ENCODE measurements at regions not wholly inside any gene's neighbourhood (a gene's known extent, or its start where the extent isn't known, plus 50 kb on each side); places are given as distances from the start of the nearest gene placed in this dataset.

DNA sequence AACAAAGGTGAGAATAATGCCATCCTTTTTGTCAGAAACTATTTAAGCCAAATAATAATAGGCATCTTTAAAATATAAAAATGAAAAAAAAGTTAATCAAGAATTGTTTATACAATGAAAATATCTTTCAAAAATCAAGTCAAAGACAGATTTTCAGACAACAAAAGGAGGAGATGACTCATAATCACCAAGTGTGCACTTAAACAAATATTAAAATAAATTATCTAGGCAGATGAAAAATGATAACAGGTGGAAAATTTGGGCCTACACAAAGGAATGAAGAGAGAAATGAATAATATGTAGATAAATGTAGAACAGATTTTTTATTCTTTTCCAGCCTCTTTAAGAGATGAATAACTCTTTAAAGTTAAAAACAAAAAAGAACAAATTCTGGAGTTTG is 250.0 kb upstream of the PLEKHG7 start:
- Histone ChIP-seq H3K4me2 (ENCODE audit: low read length) (no peak overlapping the region), H4K20me1 (ENCODE audit: low read length) (no peaks in the 10 kb centered on the region), H3K36me3 (ENCODE audit: low read depth, low read length) (no peaks in the 10 kb centered on the region), H3K79me2 (ENCODE audit: low read length) (no peaks in the 10 kb centered on the region), H3K9me2 (replicated peaks; ENCODE audit: low read length) (no peaks in the 10 kb centered on the region), H3K9me3 (ENCODE audit: low read length) (no peaks in the 10 kb centered on the region), H3K4me1 (ENCODE audit: insufficient read depth, low read length) (peaks cover 3% of the 10 kb centered on the region; the same call in 1 of the 2 replicates), H2AFZ (ENCODE audit: low read length) (no peak overlapping the region), H3K27me3 (ENCODE audit: low read length) (no peaks in the 10 kb centered on the region), H3K27ac (ENCODE audit: low read length) (no peak overlapping the region), H3F3A (ENCODE audit: low read length, unreplicated experiment) (no peaks in the 10 kb centered on the region), H3K4me3 (ENCODE audit: low read length) (no peak overlapping the region), H3K9ac (ENCODE audit: low read length) (no peak overlapping the region)
- intact Hi-C loops (cut with micrococcal nuclease) = no loop called here
- TF ChIP-seq EZH2 (IDR thresholded peaks at IDR 0.05; ENCODE audit: low read length, unreplicated experiment) (no peak), EZH2phosphoT487 (IDR thresholded peaks at IDR 0.05; ENCODE audit: borderline replicate concordance, low read length) (no peak)
- TF ChIP-seq, protein P1, sequence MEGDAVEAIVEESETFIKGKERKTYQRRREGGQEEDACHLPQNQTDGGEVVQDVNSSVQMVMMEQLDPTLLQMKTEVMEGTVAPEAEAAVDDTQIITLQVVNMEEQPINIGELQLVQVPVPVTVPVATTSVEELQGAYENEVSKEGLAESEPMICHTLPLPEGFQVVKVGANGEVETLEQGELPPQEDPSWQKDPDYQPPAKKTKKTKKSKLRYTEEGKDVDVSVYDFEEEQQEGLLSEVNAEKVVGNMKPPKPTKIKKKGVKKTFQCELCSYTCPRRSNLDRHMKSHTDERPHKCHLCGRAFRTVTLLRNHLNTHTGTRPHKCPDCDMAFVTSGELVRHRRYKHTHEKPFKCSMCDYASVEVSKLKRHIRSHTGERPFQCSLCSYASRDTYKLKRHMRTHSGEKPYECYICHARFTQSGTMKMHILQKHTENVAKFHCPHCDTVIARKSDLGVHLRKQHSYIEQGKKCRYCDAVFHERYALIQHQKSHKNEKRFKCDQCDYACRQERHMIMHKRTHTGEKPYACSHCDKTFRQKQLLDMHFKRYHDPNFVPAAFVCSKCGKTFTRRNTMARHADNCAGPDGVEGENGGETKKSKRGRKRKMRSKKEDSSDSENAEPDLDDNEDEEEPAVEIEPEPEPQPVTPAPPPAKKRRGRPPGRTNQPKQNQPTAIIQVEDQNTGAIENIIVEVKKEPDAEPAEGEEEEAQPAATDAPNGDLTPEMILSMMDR (conservative IDR thresholded peaks at IDR 0.05; ENCODE audit: low read depth, low read length) = no peak
- POLR2A ChIA-PET (ENCODE audit: unreplicated experiment) = no interaction called here
- ATAC-seq (no peak), DNase-seq (no peak)
- no TSS peak for BruUV-seq (replicated peaks)
- CTCF ChIA-PET = no interaction called here

DNA sequence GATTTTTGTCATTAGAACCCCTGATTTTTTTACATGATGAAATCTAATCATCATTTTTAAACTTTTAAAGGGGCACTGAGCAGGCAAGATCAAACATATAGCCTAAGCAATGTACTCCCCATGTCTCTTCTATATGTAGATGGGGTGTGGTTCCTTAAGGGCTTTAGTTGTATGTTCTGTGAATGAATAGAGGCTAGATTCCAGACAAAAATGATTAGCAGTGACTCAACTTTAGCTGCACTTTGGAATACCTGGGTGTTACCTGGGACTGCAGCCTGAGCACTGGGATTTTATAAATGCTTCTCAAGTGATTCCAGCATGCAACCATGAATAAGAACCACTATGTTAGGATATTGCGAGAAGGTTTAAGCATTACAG is 256.7 kb upstream of the PLEKHG7 start:
- Histone ChIP-seq H3K27ac (ENCODE audit: low read length) (no peak overlapping the region), H3K9me2 (replicated peaks; ENCODE audit: low read length) (no peaks in the 10 kb centered on the region), H3K9ac (ENCODE audit: low read length) (no peak overlapping the region), H3F3A (ENCODE audit: low read length, unreplicated experiment) (no peaks in the 10 kb centered on the region), H3K4me3 (ENCODE audit: low read length) (no peak overlapping the region), H3K4me1 (ENCODE audit: insufficient read depth, low read length) (no peaks in the 10 kb centered on the region), H2AFZ (ENCODE audit: low read length) (no peak overlapping the region), H3K36me3 (ENCODE audit: low read depth, low read length) (no peaks in the 10 kb centered on the region), H3K27me3 (ENCODE audit: low read length) (no peaks in the 10 kb centered on the region), H3K79me2 (ENCODE audit: low read length) (no peaks in the 10 kb centered on the region), H4K20me1 (ENCODE audit: low read length) (no peaks in the 10 kb centered on the region), H3K4me2 (ENCODE audit: low read length) (no peak overlapping the region), H3K9me3 (ENCODE audit: low read length) (no peaks in the 10 kb centered on the region)
- DNase-seq (peak; percentile 22), ATAC-seq (no peak)
- intact Hi-C loops (cut with micrococcal nuclease) = no loop called here
- ChIA-PET CTCF (no interaction called here), POLR2A (ENCODE audit: unreplicated experiment) (no interaction called here)
- no peak for TF ChIP-seq EZH2 (IDR thresholded peaks at IDR 0.05; ENCODE audit: low read length, unreplicated experiment)
- TF ChIP-seq, protein P1 (conservative IDR thresholded peaks at IDR 0.05; ENCODE audit: low read depth, low read length) = no peak
- no peak for TF ChIP-seq EZH2phosphoT487 (IDR thresholded peaks at IDR 0.05; ENCODE audit: borderline replicate concordance, low read length)
- no TSS peak for BruUV-seq (replicated peaks)

DNA sequence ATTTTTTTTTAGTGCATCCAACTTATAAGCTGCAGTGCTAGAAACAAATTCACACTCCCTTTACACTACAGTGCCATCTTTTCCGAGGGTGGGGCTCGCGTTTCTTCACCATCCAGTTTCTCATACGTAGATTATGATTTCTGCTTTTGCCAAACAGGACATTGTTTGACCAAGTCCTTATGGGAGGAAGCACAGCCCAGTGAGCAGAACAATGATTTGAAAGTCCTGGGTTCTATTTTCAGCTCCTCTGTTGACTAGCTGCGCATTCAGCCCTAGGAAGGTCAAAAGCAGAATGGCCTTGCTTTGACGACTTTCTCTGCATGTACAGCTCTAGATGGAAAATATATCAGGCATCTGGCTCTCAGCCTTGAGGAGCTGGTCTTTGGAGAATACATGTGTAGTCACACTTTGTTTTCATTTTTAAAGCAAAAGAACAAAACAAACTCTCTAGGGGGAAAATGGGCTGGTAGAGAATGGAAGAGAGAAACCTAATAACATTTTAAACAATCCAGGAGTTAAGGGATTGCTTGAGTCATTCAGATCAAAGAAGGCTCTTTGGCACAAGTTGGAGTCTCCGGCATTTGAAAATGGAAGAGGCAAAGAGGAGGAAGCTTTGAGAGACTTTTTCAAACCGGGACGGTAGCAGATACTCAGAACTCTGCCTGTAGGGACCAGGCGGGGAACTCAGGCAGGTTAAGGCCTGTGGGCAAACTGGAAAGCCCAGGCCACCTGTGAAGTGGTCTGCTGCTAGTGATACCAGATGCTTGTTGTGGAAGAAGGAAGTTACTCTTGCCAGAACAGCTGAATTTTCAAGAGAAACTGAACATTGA is 257.3 kb upstream of the PLEKHG7 start:
- Histone ChIP-seq H3K4me1 (ENCODE audit: insufficient read depth, low read length) (no peaks in the 10 kb centered on the region), H3K36me3 (ENCODE audit: low read depth, low read length) (no peaks in the 10 kb centered on the region), H3K4me2 (ENCODE audit: low read length) (no peak overlapping the region), H3F3A (ENCODE audit: low read length, unreplicated experiment) (no peaks in the 10 kb centered on the region), H3K27me3 (ENCODE audit: low read length) (no peaks in the 10 kb centered on the region), H3K79me2 (ENCODE audit: low read length) (no peaks in the 10 kb centered on the region), H3K4me3 (ENCODE audit: low read length) (no peak overlapping the region), H3K9me3 (ENCODE audit: low read length) (no peaks in the 10 kb centered on the region), H3K9ac (ENCODE audit: low read length) (no peak overlapping the region), H3K9me2 (replicated peaks; ENCODE audit: low read length) (no peaks in the 10 kb centered on the region), H2AFZ (ENCODE audit: low read length) (no peak overlapping the region), H3K27ac (ENCODE audit: low read length) (no peak overlapping the region), H4K20me1 (ENCODE audit: low read length) (no peaks in the 10 kb centered on the region)
- ChIA-PET POLR2A (ENCODE audit: unreplicated experiment) (no interaction called here), CTCF (no interaction called here)
- intact Hi-C loops (cut with micrococcal nuclease) = no loop called here
- DNase-seq = no peak
- ATAC-seq = no peak
- no TSS peak for BruUV-seq (replicated peaks)
- TF ChIP-seq, protein P1 (conservative IDR thresholded peaks at IDR 0.05; ENCODE audit: low read depth, low read length) = no peak
- TF ChIP-seq EZH2 (IDR thresholded peaks at IDR 0.05; ENCODE audit: low read length, unreplicated experiment) (no peak), EZH2phosphoT487 (IDR thresholded peaks at IDR 0.05; ENCODE audit: borderline replicate concordance, low read length) (no peak)
